Stimulated activated CD4-positive, alpha-beta T cell treated with anti-CD3 and anti-CD28 coated beads, Interleukin-4, amount 100 ng/mL, for 48 hours (primary cell): ENCODE measurements at regions not wholly inside any gene's neighbourhood (a gene's known extent, or its start where the extent isn't known, plus 50 kb on each side); places are given as distances from the start of the nearest gene placed in this dataset.
"Not testable (repeated sequence)": the region's sequence is repeated elsewhere in the genome, so short reads cannot be mapped to it uniquely, and the experiment has no call there.

ENCODE experiments used
- DNase-seq, 2 donors: peaks; one replicate each; pipeline ENCODE4 v3.0.0-alpha.2; 2020; ENCODE audit warnings: low read depth in 2 of 2

GRCh38 chr17:33941744-33942143 is 313.3 kb upstream of the CCL2 start:
- DNase-seq = no peak

DNA sequence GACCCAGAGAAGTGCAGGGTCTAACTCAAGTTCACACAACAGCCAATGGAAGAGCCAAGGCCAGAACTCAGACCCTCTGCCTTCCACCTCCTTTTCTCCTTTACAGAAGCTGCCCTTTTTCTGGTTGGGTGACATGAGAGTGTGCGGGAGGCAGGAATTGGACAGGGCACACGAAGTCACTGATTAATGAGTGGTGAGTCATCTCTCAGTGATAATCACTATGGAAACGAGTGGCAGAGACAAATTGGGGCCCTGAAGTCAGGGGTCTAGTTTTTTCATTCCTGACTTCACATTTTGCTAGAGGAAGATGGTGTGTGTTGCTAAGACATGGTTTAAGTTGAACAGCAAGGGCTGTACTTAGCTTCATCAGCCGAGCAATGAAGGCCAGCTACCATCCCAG is 312.7 kb upstream of the CCL2 start:
- DNase-seq = no peak

- no peak for DNase-seq
These were observed 310.7 kb upstream of the CCL2 start for GRCh38 chr17:33944412-33944811.

GRCh38 chr17:33944826-33945225 is 310.3 kb upstream of the CCL2 start:
- no peak for DNase-seq

DNA sequence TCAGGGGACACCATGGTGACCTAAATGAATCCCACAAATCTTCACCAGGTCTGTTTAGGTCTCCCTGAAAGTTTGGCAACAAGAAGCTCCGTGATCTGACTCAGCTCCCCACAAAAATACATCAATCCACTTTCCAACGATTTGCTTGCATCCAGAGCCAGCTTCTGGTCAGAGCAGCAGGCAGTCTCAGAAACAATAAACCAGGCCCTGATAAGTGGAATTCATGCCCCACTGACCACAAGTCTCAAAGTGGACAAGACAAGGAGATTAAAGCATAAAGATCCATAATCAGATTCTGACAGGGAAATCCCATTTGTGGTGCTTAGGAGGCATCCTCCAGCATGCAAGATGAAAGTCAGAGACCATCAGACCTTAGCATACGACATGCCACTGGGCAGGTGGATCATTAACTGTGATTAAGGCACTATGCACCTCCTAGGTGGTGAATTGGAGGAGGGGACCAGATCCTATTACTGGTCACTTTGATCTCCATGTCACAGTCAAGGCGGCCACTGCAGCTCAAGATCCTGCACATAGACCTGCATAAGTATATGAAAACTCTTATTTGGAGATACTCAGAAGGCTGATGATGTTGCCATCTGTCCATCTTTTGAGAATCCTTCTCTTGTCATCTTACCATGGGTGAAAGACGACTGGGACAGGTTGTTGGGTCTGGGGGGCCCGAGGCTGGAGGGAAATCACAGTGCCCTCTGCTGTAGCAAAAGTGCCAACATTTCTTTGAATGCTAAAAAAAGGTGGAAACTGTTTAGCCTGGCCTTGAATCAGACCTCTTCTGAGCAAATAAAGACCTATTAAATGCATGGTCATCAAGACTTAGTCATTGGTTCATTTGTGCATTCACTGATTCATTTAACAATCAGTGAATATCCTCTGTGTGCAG is 309.2 kb upstream of the CCL2 start:
- DNase-seq = no peak

DNA sequence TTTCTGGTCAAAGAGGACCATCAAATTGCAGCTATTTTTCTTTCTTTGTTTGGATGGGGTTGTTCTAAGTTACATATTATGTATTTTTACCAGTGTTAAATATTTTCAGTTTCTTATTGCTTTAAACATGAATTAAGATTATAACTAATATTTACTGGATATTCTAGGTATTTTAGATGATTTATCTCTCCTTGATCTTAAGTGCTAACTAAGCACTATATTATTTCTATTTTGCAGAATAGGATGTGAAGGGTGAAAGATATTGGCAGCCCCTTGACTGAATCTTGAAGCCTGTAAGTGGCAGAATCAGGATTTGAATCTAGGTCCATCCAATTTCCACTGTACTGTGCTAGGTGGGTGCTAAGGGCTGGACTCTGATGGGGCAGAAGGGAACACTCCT is 307.3 kb upstream of the CCL2 start:
- no peak for DNase-seq

- DNase-seq = no peak
These were observed 306.8 kb upstream of the CCL2 start for GRCh38 chr17:33948309-33948708.

DNA sequence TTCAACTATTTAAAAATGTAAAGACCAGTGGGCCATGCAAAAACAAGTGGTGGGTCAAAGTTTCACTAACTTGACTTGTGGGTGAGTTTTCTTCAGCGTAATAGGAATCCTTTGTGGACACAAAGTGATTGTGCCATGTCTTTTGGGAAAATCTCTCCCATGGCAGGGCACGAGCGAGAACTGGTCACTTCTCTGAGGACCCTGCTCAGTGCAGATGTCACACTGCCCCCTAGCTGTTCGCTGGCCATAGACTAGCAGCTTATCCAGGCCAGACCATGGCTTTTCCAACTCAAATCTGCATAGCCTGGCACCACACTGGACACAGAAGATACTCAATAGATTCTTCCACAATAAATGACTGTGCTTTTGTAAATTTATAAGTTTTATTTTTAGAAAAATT is 306.0 kb upstream of the CCL2 start:
- no peak for DNase-seq

GRCh38 chr17:33950061-33950460 is 305.0 kb upstream of the CCL2 start:
- no peak for DNase-seq

DNA sequence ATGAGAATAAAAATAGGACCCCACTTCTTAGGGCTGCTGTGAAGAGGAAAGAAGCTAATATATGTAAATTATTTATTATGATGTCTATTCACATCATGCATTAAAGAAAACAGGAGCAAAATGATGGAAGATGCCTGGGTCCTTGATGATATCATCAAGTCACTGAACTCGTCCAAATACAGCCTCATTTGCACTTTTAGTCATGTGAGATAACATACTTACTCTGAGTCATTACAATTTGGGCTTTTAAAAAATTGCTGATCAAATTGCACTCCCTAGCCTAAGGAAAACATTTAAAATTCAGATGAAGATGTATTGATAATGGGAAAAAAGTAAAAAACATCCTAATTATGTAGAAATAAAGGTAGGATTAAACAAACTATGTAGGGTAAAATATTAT is 302.7 kb upstream of the CCL2 start:
- no peak for DNase-seq

DNA sequence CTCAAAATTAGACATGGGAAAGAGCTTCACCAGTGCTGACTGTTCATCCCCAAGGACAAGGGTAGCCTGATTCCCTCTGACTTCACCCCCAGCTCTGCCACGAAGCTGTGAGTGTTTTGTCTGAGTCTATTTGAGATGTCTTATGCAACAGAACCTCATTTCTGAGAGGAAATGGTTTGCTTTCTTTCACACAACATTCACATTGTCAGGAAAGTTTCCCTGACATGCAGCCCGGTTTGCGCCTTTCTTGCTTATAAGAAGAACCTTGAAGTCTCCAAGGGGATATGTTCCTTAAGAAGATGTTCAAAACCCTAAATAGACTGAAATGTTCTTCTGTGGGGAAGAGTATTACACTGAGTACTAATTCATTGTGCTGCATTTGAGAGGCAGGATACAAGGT is 300.5 kb upstream of the CCL2 start:
- DNase-seq = no peak

GRCh38 chr17:33955461-33955860 is 299.6 kb upstream of the CCL2 start:
- no peak for DNase-seq

GRCh38 chr17:33959098-33959497 is 296.0 kb upstream of the CCL2 start:
- DNase-seq = not testable (repeated sequence)

DNA sequence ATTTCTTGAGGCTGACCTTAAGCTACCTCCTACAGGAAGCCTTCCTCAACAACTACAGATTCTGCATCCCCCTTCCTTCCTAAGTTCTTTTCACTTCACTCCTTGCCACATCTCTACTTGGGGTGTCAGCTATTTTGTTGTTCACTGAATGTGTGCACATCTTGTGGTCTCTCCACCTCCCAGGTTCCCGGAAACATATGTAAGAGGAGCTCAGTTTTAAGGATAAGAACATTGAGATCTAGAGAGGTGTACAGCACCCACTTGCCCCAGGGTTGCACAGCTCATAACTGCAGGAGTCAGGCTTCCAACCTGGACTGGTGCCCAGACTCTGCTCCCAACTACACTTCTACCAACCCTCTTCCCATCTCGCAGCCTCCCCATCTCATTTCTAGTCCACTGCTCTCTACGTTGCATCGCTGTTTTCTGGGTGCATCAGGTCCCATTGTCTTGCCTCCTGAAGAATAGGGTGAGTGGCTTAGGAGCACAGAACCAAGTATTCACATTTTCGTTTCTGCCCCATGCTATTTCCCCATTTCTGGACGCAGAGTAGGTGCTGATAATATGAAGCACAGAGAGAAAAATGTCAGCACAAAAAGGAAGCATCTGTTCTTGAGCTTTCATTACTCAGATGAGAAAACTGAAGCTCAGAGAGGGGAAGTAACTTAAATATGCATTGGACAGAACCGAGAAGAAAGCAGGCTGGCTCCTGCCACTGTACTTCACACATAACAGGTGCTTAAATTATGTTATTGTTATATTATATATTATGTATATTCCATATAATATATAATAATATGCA is 292.0 kb upstream of the CCL2 start:
- DNase-seq = no peak

DNA sequence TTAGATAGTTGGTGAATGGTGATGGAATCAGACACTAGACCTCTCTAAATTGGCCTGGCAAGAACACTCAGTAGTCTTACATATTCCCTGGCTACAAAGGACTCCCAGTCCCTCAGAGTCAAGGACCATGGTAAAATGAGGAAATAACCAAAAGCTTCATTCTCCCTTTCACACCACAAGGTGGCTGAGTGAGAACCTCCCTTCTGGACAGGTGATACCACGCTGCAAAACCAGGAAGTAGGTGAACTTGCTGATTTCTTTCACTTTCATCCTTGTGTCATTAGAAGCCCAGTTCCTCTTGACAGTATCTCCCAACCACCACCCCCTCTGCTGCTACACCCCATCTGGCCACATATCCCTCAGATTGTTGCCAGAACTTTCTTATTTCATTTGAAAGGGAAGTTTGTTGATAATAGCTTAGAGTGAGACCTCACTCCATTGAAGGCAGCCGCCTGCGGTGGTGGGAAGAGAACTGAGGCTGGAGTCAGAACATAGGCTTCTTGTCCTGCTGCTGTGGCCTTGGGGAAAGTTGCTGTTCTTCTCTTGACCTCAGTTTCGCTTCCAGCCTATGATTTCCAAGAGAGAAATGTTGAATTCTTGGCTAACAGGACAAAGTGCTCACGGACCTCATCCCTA is 290.6 kb upstream of the CCL2 start:
- no peak for DNase-seq

GRCh38 chr17:33966410-33967059 is 288.6 kb upstream of the CCL2 start:
- DNase-seq = no peak

- no peak for DNase-seq
These were observed 287.3 kb upstream of the CCL2 start for GRCh38 chr17:33967608-33968349.

DNA sequence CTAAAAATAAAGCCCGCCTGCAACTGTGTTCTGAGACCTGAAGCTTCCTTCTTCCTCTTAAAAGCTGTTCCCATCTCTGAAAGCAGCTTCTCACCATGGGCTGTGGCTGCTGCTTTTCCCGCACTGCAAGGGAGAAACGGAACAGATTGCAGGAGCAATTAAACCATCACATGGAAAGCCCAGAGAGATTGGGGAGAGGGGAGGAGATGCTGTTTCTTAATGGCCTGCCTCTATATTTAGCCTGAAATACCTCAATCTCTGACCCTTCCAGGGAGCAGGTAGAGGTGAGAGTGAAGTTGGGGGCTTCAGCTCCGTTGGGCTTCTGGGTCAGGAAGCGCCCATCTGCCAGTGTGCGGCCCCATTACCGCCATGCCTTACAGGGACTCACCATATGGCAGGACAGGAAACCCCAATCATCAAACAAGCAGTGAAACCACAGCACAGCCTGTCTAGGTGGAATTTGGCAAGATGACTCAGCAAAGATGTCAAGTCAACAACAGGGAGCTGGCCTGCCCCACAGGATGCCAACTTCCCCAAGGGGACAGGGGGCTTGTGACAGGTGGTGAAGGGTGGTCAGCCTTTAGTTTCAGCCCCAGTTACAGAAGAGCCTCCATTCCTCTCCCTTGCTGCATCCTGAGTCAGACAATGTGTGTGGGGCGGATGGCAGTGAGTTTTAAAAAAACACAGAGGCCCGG is 286.6 kb upstream of the CCL2 start:
- DNase-seq = no peak

GRCh38 chr17:33970279-33970678 is 284.8 kb upstream of the CCL2 start:
- no peak for DNase-seq

- no peak for DNase-seq
These were observed 282.3 kb upstream of the CCL2 start for GRCh38 chr17:33972763-33973162.

GRCh38 chr17:33973491-33973890 is 281.6 kb upstream of the CCL2 start:
- no peak for DNase-seq
